DOHH2 (cell line): ENCODE measurements at regions not wholly inside any gene's neighbourhood (a gene's known extent, or its start where the extent isn't known, plus 50 kb on each side); places are given as distances from the start of the nearest gene placed in this dataset.

ENCODE experiments used
- CTCF ChIP-seq: fragments of 200-600 bp; sonication (generic); IDR thresholded peaks from one replicate; pipeline ENCODE4 v1.5.1; 2014; ENCODE audit warnings: antibody characterized with exemption, mild to moderate bottlenecking, low read depth, low read length; ENCODE audit not compliant: poor library complexity, severe bottlenecking
- EZH2phosphoT487 ChIP-seq: fragments of 200-600 bp; sonication (generic); IDR thresholded peaks from 2 replicates; pipeline ENCODE4 v1.6.1; 2017; ENCODE audit warnings: borderline replicate concordance, mild to moderate bottlenecking, antibody characterized with exemption, low read length, moderate library complexity, mixed read lengths

GRCh38 chr18:27278131-27278530, 93.0 kb upstream of the CHST9 start:
- TF ChIP-seq CTCF (no peak), EZH2phosphoT487 (no peak)
